Progenitor cell of endocrine pancreas (in vitro differentiated cells): ENCODE measurements at regions not wholly inside any gene's neighbourhood (a gene's known extent, or its start where the extent isn't known, plus 50 kb on each side); places are given as distances from the start of the nearest gene placed in this dataset.
"Not testable (repeated sequence)": the region's sequence is repeated elsewhere in the genome, so short reads cannot be mapped to it uniquely, and the experiment has no call there.

ENCODE experiments used
- DNase-seq: peaks from one replicate; pipeline ENCODE4 v3.0.0; 2021; ENCODE audit warnings: low spot score; ENCODE audit not compliant: unreplicated experiment
- H3K27ac Mint-ChIP-seq: 2 replicates; pipeline ENCODE4 v1.8.0; 2021; ENCODE audit warnings: mild to moderate bottlenecking, moderate library complexity, mixed read lengths
- H3K27me3 Mint-ChIP-seq: 2 replicates; pipeline ENCODE4 v1.8.0; 2021; ENCODE audit warnings: mixed read lengths
- H3K36me3 Mint-ChIP-seq: 2 replicates; pipeline ENCODE4 v1.8.0; 2022; ENCODE audit warnings: mixed read lengths; ENCODE audit not compliant: insufficient read depth
- H3K4me1 Mint-ChIP-seq: 2 replicates; pipeline ENCODE4 v1.8.0; 2021; ENCODE audit warnings: low read depth, mixed read lengths
- H3K4me3 Mint-ChIP-seq: 2 replicates; pipeline ENCODE4 v1.8.0; 2021; ENCODE audit warnings: low read depth, mild to moderate bottlenecking, moderate library complexity, mixed read lengths
- H3K9me3 Mint-ChIP-seq: 2 replicates; pipeline ENCODE4 v1.8.0; 2021; ENCODE audit warnings: low read depth, mixed read lengths
- CTCF ChIP-seq: fragments of 200-600 bp; sonication (generic); IDR thresholded peaks from one replicate; pipeline ENCODE4 v1.5.0; 2021; ENCODE audit warnings: antibody characterized with exemption, mild to moderate bottlenecking; ENCODE audit not compliant: unreplicated experiment

DNA sequence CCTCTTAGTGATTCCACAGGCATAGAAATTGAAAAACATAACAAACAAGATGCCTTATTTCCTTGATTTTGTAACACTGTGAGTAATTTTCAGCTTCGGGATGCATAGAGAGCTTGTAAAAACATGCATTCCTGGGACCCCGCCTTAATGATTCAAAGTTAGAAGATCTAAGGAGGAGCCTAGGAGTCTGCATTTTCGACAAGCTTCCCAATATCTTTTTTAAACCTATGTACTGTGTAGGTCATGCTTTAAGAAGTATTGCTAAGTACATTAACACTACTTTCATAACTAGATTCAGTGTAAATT lies 109.8 kb upstream of the ZNF516 start:
- Mint-ChIP-seq H3K4me1 (no peaks in the 10 kb centered on the region), H3K9me3 (no peaks in the 10 kb centered on the region), H3K36me3 (no peaks in the 10 kb centered on the region), H3K4me3 (no peak overlapping the region), H3K27ac (no peak overlapping the region), H3K27me3 (no peaks in the 10 kb centered on the region)
- DNase-seq, result no peak
- TF ChIP-seq CTCF, result no peak

GRCh38 chr18:76604108-76604934 lies 109.3 kb upstream of the ZNF516 start:
- no peak overlapping the region for H3K4me3 Mint-ChIP-seq
- no peaks in the 10 kb centered on the region for H3K27me3 Mint-ChIP-seq
- H3K27ac Mint-ChIP-seq, result no peak overlapping the region
- DNase-seq, result no peak
- H3K36me3 Mint-ChIP-seq, result no peaks in the 10 kb centered on the region
- no peaks in the 10 kb centered on the region for H3K4me1 Mint-ChIP-seq
- no peak for TF ChIP-seq CTCF
- H3K9me3 Mint-ChIP-seq, result no peaks in the 10 kb centered on the region

GRCh38 chr18:76602191-76602590 lies 107.1 kb upstream of the ZNF516 start:
- H3K4me3 Mint-ChIP-seq, result no peak overlapping the region
- no peaks in the 10 kb centered on the region for H3K4me1 Mint-ChIP-seq
- no peaks in the 10 kb centered on the region for H3K36me3 Mint-ChIP-seq
- TF ChIP-seq CTCF, result no peak
- H3K27ac Mint-ChIP-seq, result no peak overlapping the region
- no peaks in the 10 kb centered on the region for H3K27me3 Mint-ChIP-seq
- DNase-seq, result no peak
- H3K9me3 Mint-ChIP-seq, result peaks cover 3% of the 10 kb centered on the region

DNA sequence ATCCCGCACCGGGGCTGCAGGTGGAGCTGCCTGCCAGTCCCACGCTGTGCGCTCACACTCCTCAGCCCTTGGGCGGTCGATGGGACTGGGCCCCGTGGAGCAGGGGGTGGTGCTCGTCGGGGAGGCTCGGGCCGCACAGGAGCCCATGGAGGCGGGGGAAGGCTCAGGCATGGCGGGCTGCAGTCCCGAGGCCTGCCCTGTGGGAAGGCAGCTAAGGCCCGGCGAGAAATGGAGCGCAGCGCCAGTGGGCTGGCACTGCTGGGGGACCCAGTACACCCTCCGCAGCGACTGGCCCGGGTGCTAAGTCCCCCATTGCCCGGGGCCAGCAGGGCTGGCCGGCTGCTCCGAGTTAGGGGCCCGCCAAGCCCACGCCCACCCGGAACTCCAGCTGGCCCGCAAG lies 105.0 kb upstream of the ZNF516 start:
- not testable (repeated sequence) for DNase-seq, H3K36me3 Mint-ChIP-seq, H3K27me3 Mint-ChIP-seq, H3K4me1 Mint-ChIP-seq, H3K9me3 Mint-ChIP-seq, H3K4me3 Mint-ChIP-seq, H3K27ac Mint-ChIP-seq

- TF ChIP-seq CTCF, result no peak
- Mint-ChIP-seq H3K4me1 (peaks cover 5% of the 10 kb centered on the region), H3K36me3 (no peaks in the 10 kb centered on the region), H3K4me3 (no peak overlapping the region), H3K9me3 (peaks cover 3% of the 10 kb centered on the region), H3K27me3 (peaks cover 9% of the 10 kb centered on the region), H3K27ac (no peak overlapping the region)
- no peak for DNase-seq
These were observed 99.9 kb upstream of the ZNF516 start for GRCh38 chr18:76594966-76595365.

DNA sequence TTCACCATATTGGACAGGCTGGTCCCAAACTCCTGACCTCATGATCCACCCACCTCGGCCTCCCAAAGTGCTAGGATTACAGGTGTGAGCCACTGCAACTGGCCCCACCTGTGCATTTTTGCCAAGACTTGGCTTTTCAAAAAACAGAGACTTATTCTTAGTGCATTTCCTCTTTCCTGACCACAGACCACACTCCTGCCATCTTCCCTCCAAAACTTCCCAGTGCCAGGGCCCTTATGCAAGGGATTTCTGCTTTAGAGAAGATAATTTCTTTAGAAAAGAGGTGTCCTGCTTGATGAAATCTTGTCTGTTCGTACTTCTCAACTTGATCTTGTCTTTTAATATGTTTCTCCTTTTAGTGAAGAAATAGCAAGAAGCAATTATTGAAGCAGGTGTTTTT lies 98.8 kb upstream of the ZNF516 start:
- DNase-seq, result no peak
- Mint-ChIP-seq H3K36me3 (no peaks in the 10 kb centered on the region), H3K4me3 (no peak overlapping the region), H3K27me3 (peaks cover 10% of the 10 kb centered on the region), H3K4me1 (peaks cover 6% of the 10 kb centered on the region), H3K9me3 (no peaks in the 10 kb centered on the region), H3K27ac (no peak overlapping the region)
- TF ChIP-seq CTCF, result no peak
